ENCODE measurements at regions not wholly inside any gene's neighbourhood (a gene's known extent, or its start where the extent isn't known, plus 50 kb on each side); places are given as distances from the start of the nearest gene placed in this dataset.

- Histone ChIP-seq H3K4me1 (ENCODE audit: control insufficient read depth in 1 of 2, insufficient read depth in 2 of 2, low read length in 2 of 2) (peaks cover 26 to 37% of the 10 kb centered on the region in 2 donors), H3K36me3 (ENCODE audit: control insufficient read depth in 1 of 2, insufficient read depth in 2 of 2, low read length in 2 of 2) (no peaks in the 10 kb centered on the region), H3K27ac (ENCODE audit: low read depth, low read length) (no peak overlapping the region), H3K4me3 (ENCODE audit: low read depth in 1 of 2, low read length in 2 of 2) (peak overlapping the region; percentile 8 to 31), H3K27me3 (ENCODE audit: control insufficient read depth in 1 of 2, insufficient read depth in 2 of 2, low read length in 2 of 2) (no peaks in the 10 kb centered on the region), H3K9me3 (ENCODE audit: control insufficient read depth in 1 of 2, low read length in 2 of 2) (no peaks in the 10 kb centered on the region), H3K9ac (ENCODE audit: low read depth in 1 of 2, low read length in 2 of 2) (no peak overlapping the region)
These were observed 150.4 kb upstream of the CYLC2 start for GRCh38 chr9:102844716-102845115.

DNA sequence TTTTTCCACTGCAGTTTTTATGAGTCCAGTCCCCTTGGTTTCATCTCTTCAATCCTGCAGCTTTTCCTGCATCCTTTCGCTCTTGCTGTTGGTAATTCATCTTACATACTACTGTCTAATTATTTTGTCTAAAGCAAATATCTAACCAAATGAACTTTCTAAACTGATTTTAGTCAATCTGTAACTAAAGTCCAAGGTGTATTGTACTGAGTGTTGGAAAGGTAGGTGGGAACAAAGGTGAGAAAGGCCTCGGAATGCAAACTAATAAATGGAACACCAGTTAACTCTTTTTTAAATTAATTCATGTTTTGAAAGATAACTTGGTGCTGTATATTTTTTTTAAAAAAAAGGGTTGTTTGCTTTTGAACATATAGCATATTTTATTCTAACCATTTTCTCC, 152.7 kb upstream of the CYLC2 start:
- Histone ChIP-seq H3K4me1 (ENCODE audit: control insufficient read depth in 1 of 2, insufficient read depth in 2 of 2, low read length in 2 of 2) (peaks cover 26 to 37% of the 10 kb centered on the region in 2 donors), H3K9ac (ENCODE audit: low read depth in 1 of 2, low read length in 2 of 2) (no peak overlapping the region), H3K4me3 (ENCODE audit: low read depth in 1 of 2, low read length in 2 of 2) (no peak overlapping the region), H3K9me3 (ENCODE audit: control insufficient read depth in 1 of 2, low read length in 2 of 2) (no peaks in the 10 kb centered on the region), H3K27ac (ENCODE audit: low read depth, low read length) (no peak overlapping the region), H3K36me3 (ENCODE audit: control insufficient read depth in 1 of 2, insufficient read depth in 2 of 2, low read length in 2 of 2) (no peaks in the 10 kb centered on the region), H3K27me3 (ENCODE audit: control insufficient read depth in 1 of 2, insufficient read depth in 2 of 2, low read length in 2 of 2) (no peaks in the 10 kb centered on the region)

DNA sequence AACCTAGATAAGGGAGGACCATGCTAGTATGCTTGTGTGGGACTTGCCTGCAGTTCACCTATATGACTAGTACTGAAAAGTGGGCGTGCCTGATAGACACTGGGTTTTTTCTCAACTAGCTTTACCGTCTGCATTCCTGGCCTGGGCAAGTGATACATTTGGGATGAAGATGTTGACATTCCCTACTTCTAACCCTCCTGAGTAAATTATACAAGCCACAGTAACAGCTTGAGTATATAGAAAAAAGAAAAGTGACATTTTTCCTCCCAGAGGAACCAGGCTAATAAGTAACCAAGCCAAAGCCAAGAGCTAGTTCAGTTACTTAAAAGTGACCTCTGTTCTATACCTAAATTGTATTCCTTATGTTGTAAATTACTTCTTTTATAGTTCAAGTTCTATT, 153.8 kb upstream of the CYLC2 start:
- Histone ChIP-seq H3K9ac (ENCODE audit: low read depth in 1 of 2, low read length in 2 of 2) (no peak overlapping the region), H3K9me3 (ENCODE audit: control insufficient read depth in 1 of 2, low read length in 2 of 2) (no peaks in the 10 kb centered on the region), H3K4me1 (ENCODE audit: control insufficient read depth in 1 of 2, insufficient read depth in 2 of 2, low read length in 2 of 2) (peaks cover 26 to 37% of the 10 kb centered on the region in 2 donors), H3K4me3 (ENCODE audit: low read depth in 1 of 2, low read length in 2 of 2) (peak overlapping the region; percentile 34 to 45), H3K27me3 (ENCODE audit: control insufficient read depth in 1 of 2, insufficient read depth in 2 of 2, low read length in 2 of 2) (no peaks in the 10 kb centered on the region), H3K36me3 (ENCODE audit: control insufficient read depth in 1 of 2, insufficient read depth in 2 of 2, low read length in 2 of 2) (no peaks in the 10 kb centered on the region), H3K27ac (ENCODE audit: low read depth, low read length) (no peak overlapping the region)

DNA sequence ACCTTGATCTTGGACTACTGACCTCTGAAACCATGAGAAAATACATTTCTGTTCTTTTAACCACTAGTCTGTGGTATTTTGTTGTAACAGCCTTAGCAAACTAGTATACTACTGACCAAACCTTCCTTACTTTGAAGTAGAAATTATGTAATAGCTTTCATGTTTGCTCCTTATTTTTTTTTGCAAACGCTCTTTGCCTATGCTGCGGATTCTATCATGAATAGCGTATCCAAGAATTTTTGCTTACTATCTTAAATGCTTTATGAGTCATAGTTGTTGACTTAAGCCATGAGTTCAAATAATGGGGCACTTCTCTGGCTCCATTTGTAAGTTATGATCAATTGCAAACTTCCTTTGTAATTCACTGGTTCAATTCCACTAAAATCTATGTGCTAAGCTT, 154.8 kb upstream of the CYLC2 start:
- Histone ChIP-seq H3K27me3 (ENCODE audit: control insufficient read depth in 1 of 2, insufficient read depth in 2 of 2, low read length in 2 of 2) (no peaks in the 10 kb centered on the region), H3K9ac (ENCODE audit: low read depth in 1 of 2, low read length in 2 of 2) (no peak overlapping the region), H3K27ac (ENCODE audit: low read depth, low read length) (no peak overlapping the region), H3K4me1 (ENCODE audit: control insufficient read depth in 1 of 2, insufficient read depth in 2 of 2, low read length in 2 of 2) (peaks cover 24 to 28% of the 10 kb centered on the region in 2 donors), H3K9me3 (ENCODE audit: control insufficient read depth in 1 of 2, low read length in 2 of 2) (no peaks in the 10 kb centered on the region), H3K4me3 (ENCODE audit: low read depth in 1 of 2, low read length in 2 of 2) (no peak overlapping the region), H3K36me3 (ENCODE audit: control insufficient read depth in 1 of 2, insufficient read depth in 2 of 2, low read length in 2 of 2) (no peaks in the 10 kb centered on the region)

DNA sequence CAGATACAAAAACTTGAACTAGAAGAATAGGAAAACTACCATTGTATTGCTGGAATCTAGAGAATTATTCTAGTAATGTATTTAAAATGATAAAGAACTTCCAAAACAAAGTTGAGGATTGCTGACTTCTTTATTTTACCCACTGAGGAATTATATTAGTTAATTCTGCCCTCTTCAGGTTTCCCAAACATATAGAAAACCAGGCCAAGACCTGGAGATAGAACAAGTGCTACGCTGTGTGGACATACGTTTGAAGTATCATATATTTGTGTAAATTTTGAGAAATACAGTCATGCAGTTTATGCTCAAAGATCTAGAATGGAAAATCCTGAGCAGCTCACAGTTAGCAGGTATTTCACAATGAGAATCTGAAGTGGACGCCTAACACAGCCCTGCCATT, 162.3 kb upstream of the CYLC2 start:
- Histone ChIP-seq H3K9ac (ENCODE audit: low read depth in 1 of 2, low read length in 2 of 2) (no peak overlapping the region), H3K27ac (ENCODE audit: low read depth, low read length) (no peak overlapping the region), H3K27me3 (ENCODE audit: control insufficient read depth in 1 of 2, insufficient read depth in 2 of 2, low read length in 2 of 2) (no peaks in the 10 kb centered on the region), H3K36me3 (ENCODE audit: control insufficient read depth in 1 of 2, insufficient read depth in 2 of 2, low read length in 2 of 2) (no peaks in the 10 kb centered on the region), H3K4me3 (ENCODE audit: low read depth in 1 of 2, low read length in 2 of 2) (no peak overlapping the region), H3K4me1 (ENCODE audit: control insufficient read depth in 1 of 2, insufficient read depth in 2 of 2, low read length in 2 of 2) (no peaks in the 10 kb centered on the region), H3K9me3 (ENCODE audit: control insufficient read depth in 1 of 2, low read length in 2 of 2) (no peaks in the 10 kb centered on the region)

GRCh38 chr9:102796244-102796643, 198.9 kb upstream of the CYLC2 start:
- Histone ChIP-seq H3K27me3 (ENCODE audit: control insufficient read depth in 1 of 2, insufficient read depth in 2 of 2, low read length in 2 of 2) (no peaks in the 10 kb centered on the region), H3K9ac (ENCODE audit: low read depth in 1 of 2, low read length in 2 of 2) (no peak overlapping the region), H3K36me3 (ENCODE audit: control insufficient read depth in 1 of 2, insufficient read depth in 2 of 2, low read length in 2 of 2) (no peaks in the 10 kb centered on the region), H3K27ac (ENCODE audit: low read depth, low read length) (no peak overlapping the region), H3K9me3 (ENCODE audit: control insufficient read depth in 1 of 2, low read length in 2 of 2) (no peaks in the 10 kb centered on the region), H3K4me1 (ENCODE audit: control insufficient read depth in 1 of 2, insufficient read depth in 2 of 2, low read length in 2 of 2) (no peaks in the 10 kb centered on the region), H3K4me3 (ENCODE audit: low read depth in 1 of 2, low read length in 2 of 2) (no peak overlapping the region)

GRCh38 chr9:102795532-102795931, 199.6 kb upstream of the CYLC2 start:
- Histone ChIP-seq H3K27ac (ENCODE audit: low read depth, low read length) (no peak overlapping the region), H3K36me3 (ENCODE audit: control insufficient read depth in 1 of 2, insufficient read depth in 2 of 2, low read length in 2 of 2) (no peaks in the 10 kb centered on the region), H3K9me3 (ENCODE audit: control insufficient read depth in 1 of 2, low read length in 2 of 2) (no peaks in the 10 kb centered on the region), H3K9ac (ENCODE audit: low read depth in 1 of 2, low read length in 2 of 2) (no peak overlapping the region), H3K27me3 (ENCODE audit: control insufficient read depth in 1 of 2, insufficient read depth in 2 of 2, low read length in 2 of 2) (no peaks in the 10 kb centered on the region), H3K4me3 (ENCODE audit: low read depth in 1 of 2, low read length in 2 of 2) (no peak overlapping the region), H3K4me1 (ENCODE audit: control insufficient read depth in 1 of 2, insufficient read depth in 2 of 2, low read length in 2 of 2) (no peaks in the 10 kb centered on the region)

GRCh38 chr9:102779356-102779755, 215.8 kb upstream of the CYLC2 start:
- Histone ChIP-seq H3K27me3 (ENCODE audit: control insufficient read depth in 1 of 2, insufficient read depth in 2 of 2, low read length in 2 of 2) (no peaks in the 10 kb centered on the region), H3K4me1 (ENCODE audit: control insufficient read depth in 1 of 2, insufficient read depth in 2 of 2, low read length in 2 of 2) (no peaks in the 10 kb centered on the region), H3K9ac (ENCODE audit: low read depth in 1 of 2, low read length in 2 of 2) (no peak overlapping the region), H3K4me3 (ENCODE audit: low read depth in 1 of 2, low read length in 2 of 2) (no peak overlapping the region), H3K27ac (ENCODE audit: low read depth, low read length) (no peak overlapping the region), H3K36me3 (ENCODE audit: control insufficient read depth in 1 of 2, insufficient read depth in 2 of 2, low read length in 2 of 2) (no peaks in the 10 kb centered on the region), H3K9me3 (ENCODE audit: control insufficient read depth in 1 of 2, low read length in 2 of 2) (no peaks in the 10 kb centered on the region)

GRCh38 chr9:102778746-102779145, 216.4 kb upstream of the CYLC2 start:
- Histone ChIP-seq H3K9ac (ENCODE audit: low read depth in 1 of 2, low read length in 2 of 2) (no peak overlapping the region), H3K4me3 (ENCODE audit: low read depth in 1 of 2, low read length in 2 of 2) (no peak overlapping the region), H3K9me3 (ENCODE audit: control insufficient read depth in 1 of 2, low read length in 2 of 2) (no peaks in the 10 kb centered on the region), H3K27me3 (ENCODE audit: control insufficient read depth in 1 of 2, insufficient read depth in 2 of 2, low read length in 2 of 2) (no peaks in the 10 kb centered on the region), H3K27ac (ENCODE audit: low read depth, low read length) (no peak overlapping the region), H3K36me3 (ENCODE audit: control insufficient read depth in 1 of 2, insufficient read depth in 2 of 2, low read length in 2 of 2) (no peaks in the 10 kb centered on the region), H3K4me1 (ENCODE audit: control insufficient read depth in 1 of 2, insufficient read depth in 2 of 2, low read length in 2 of 2) (no peaks in the 10 kb centered on the region)

- Histone ChIP-seq H3K36me3 (ENCODE audit: control insufficient read depth in 1 of 2, insufficient read depth in 2 of 2, low read length in 2 of 2) (no peaks in the 10 kb centered on the region), H3K9me3 (ENCODE audit: control insufficient read depth in 1 of 2, low read length in 2 of 2) (no peaks in the 10 kb centered on the region)
These were observed 224.4 kb upstream of the CYLC2 start for GRCh38 chr9:102770704-102771103.

DNA sequence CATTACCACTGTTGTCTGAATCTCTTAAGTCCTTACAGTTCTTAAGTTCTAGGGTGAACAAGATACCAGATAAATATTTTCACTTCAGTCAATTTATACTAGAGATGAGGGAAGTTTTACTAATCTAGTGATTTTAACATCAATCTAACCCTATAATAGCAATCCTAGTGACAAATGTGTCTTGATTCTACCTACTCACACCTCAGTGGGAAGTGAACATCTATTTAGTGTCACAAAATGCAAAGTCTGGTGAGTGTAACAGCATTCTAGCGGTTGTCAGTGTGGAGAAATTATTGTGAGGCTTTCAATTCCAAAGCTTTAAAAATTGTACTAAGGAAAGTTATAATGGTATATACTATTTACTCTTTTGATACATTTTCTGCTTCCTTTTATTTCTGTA, 225.8 kb upstream of the CYLC2 start:
- H3K36me3 ChIP-seq (ENCODE audit: control insufficient read depth in 1 of 2, insufficient read depth in 2 of 2, low read length in 2 of 2) = no peaks in the 10 kb centered on the region
- H3K27me3 ChIP-seq (ENCODE audit: control insufficient read depth in 1 of 2, insufficient read depth in 2 of 2, low read length in 2 of 2) = no peaks in the 10 kb centered on the region
- H3K4me1 ChIP-seq (ENCODE audit: control insufficient read depth in 1 of 2, insufficient read depth in 2 of 2, low read length in 2 of 2) = no peaks in the 10 kb centered on the region
- H3K4me3 ChIP-seq (ENCODE audit: low read depth in 1 of 2, low read length in 2 of 2) = no peak overlapping the region
- no peak overlapping the region for H3K27ac ChIP-seq (ENCODE audit: low read depth, low read length)
- no peaks in the 10 kb centered on the region for H3K9me3 ChIP-seq (ENCODE audit: control insufficient read depth in 1 of 2, low read length in 2 of 2)
- no peak overlapping the region for H3K9ac ChIP-seq (ENCODE audit: low read depth in 1 of 2, low read length in 2 of 2)

More at GRCh38 chr9:102770704-102771103, 224.4 kb upstream of the CYLC2 start:
- Histone ChIP-seq H3K4me3 (ENCODE audit: low read depth in 1 of 2, low read length in 2 of 2) (no peak overlapping the region), H3K4me1 (ENCODE audit: control insufficient read depth in 1 of 2, insufficient read depth in 2 of 2, low read length in 2 of 2) (no peaks in the 10 kb centered on the region), H3K27me3 (ENCODE audit: control insufficient read depth in 1 of 2, insufficient read depth in 2 of 2, low read length in 2 of 2) (no peaks in the 10 kb centered on the region), H3K27ac (ENCODE audit: low read depth, low read length) (no peak overlapping the region), H3K9ac (ENCODE audit: low read depth in 1 of 2, low read length in 2 of 2) (no peak overlapping the region)

All from duodenal mucosa (tissue), 2 donors.